IMR-90 (cell line): ENCODE measurements at regions not wholly inside any gene's neighbourhood (a gene's known extent, or its start where the extent isn't known, plus 50 kb on each side); places are given as distances from the start of the nearest gene placed in this dataset.

Experiments used
- ATAC-seq: fragments of 200-7000 bp; cut with Tn5 transposase; 2 replicates; pipeline ENCODE4 v1.9.1; 2020; ENCODE audit warnings: low read depth, mild to moderate bottlenecking, moderate library complexity
- BruUV-seq: library from RNA; stranded (reverse); fragments of 400-500 nt; replicated peaks from 2 replicates; lab custom pipeline; 2021; lab: Mats Ljungman, UMichigan
- CTCF ChIA-PET: fragments of 300-600 bp; formaldehyde crosslinking; extraction: SDS; loops from one replicate; lab custom pipeline; 2021; ENCODE audit warnings: antibody characterized with exemption; lab: Yijun Ruan, JAX
- POLR2A ChIA-PET: fragments of 300-600 bp; sonication (Branson Sonifier 250); formaldehyde crosslinking; loops from one replicate; lab custom pipeline; 2022; ENCODE audit warnings: antibody characterized with exemption; ENCODE audit not compliant: unreplicated experiment; lab: Charles Lee
- DNase-seq: peaks from one replicate; pipeline ENCODE4 v3.0.0; 2013
- H2AFZ ChIP-seq: replicated peaks from 2 replicates; pipeline ENCODE3; 2013; ENCODE audit warnings: low read length, mild to moderate bottlenecking; ENCODE audit not compliant: poor library complexity
- H2AK5ac ChIP-seq: 2 replicates; pipeline ENCODE4 v1.6.1; 2013; ENCODE audit warnings: low read depth, low read length, inconsistent platforms
- H2AK9ac ChIP-seq: replicated peaks from 2 replicates; pipeline ENCODE3; 2013; ENCODE audit warnings: mild to moderate bottlenecking, low read depth, low read length, moderate library complexity; ENCODE audit not compliant: poor library complexity
- H2BK120ac ChIP-seq: 2 replicates; pipeline ENCODE4 v1.6.1; 2013; ENCODE audit warnings: low read depth, low read length, inconsistent platforms
- H2BK15ac ChIP-seq: 3 replicates; pipeline ENCODE4 v1.6.1; 2013; ENCODE audit warnings: low read depth, low read length, inconsistent platforms
- H2BK20ac ChIP-seq: 2 replicates; pipeline ENCODE4 v1.6.1; 2013; ENCODE audit warnings: low read depth, mild to moderate bottlenecking, inconsistent platforms, low read length, moderate library complexity
- H2BK5ac ChIP-seq: 2 replicates; pipeline ENCODE4 v1.6.1; 2013; ENCODE audit warnings: mild to moderate bottlenecking, low read depth, low read length, inconsistent platforms; ENCODE audit not compliant: poor library complexity, severe bottlenecking
- H3K14ac ChIP-seq: replicated peaks from 2 replicates; pipeline ENCODE4 v1.6.1; 2013; ENCODE audit warnings: low read depth, low read length, inconsistent platforms
- H3K18ac ChIP-seq: 2 replicates; pipeline ENCODE4 v1.6.1; 2013; ENCODE audit warnings: low read depth, low read length, control low read depth
- H3K23ac ChIP-seq: 2 replicates; pipeline ENCODE4 v1.6.1; 2013; ENCODE audit warnings: low read depth, low read length, inconsistent platforms
- H3K27ac ChIP-seq: 2 replicates; pipeline ENCODE4 v1.5.1; 2013; ENCODE audit warnings: mild to moderate bottlenecking, control low read depth, low read length; ENCODE audit not compliant: insufficient read depth
- H3K27me3 ChIP-seq: 2 replicates; pipeline ENCODE4 v1.6.1; 2013; ENCODE audit warnings: low read length; ENCODE audit not compliant: control insufficient read depth, insufficient read depth
- H3K36me3 ChIP-seq: 2 replicates; pipeline ENCODE4 v1.6.1; 2013; ENCODE audit warnings: low read length, mixed read lengths; ENCODE audit not compliant: control insufficient read depth, insufficient read depth
- H3K4ac ChIP-seq: 2 replicates; pipeline ENCODE4 v1.6.1; 2013; ENCODE audit warnings: low read depth, low read length, inconsistent platforms
- H3K4me1 ChIP-seq: 2 replicates; pipeline ENCODE4 v1.6.1; 2013; ENCODE audit warnings: low read length, mixed read lengths; ENCODE audit not compliant: control insufficient read depth, insufficient read depth
- H3K4me2 ChIP-seq: 2 replicates; pipeline ENCODE4 v1.6.1; 2013; ENCODE audit warnings: low read depth, mild to moderate bottlenecking, control low read depth, low read length, moderate library complexity
- H3K4me3 ChIP-seq: 2 replicates; pipeline ENCODE4 v1.5.1; 2013; ENCODE audit warnings: low read depth, mild to moderate bottlenecking, control low read depth, low read length, moderate library complexity; ENCODE audit not compliant: insufficient read depth
- H3K56ac ChIP-seq: 2 replicates; pipeline ENCODE4 v1.6.1; 2013; ENCODE audit warnings: low read length, inconsistent platforms; ENCODE audit not compliant: insufficient read depth; ENCODE audit errors: extremely low read depth
- H3K79me1 ChIP-seq, 2 experiments: 2 replicates each; pipeline ENCODE4 v1.6.1; 2013; ENCODE audit warnings: low read length in 2 of 2, inconsistent platforms in 1 of 2, low read depth in 1 of 2
- H3K9ac ChIP-seq: 2 replicates; pipeline ENCODE4 v1.6.1; 2013; ENCODE audit warnings: low read depth, low read length, control low read depth
- H3K9me1 ChIP-seq: 2 replicates; pipeline ENCODE4 v1.6.1; 2013; ENCODE audit warnings: low read length, inconsistent platforms; ENCODE audit not compliant: insufficient read depth
- H3K9me3 ChIP-seq: 2 replicates; pipeline ENCODE4 v1.6.1; 2013; ENCODE audit warnings: low read length; ENCODE audit not compliant: control insufficient read depth, insufficient read depth
- H4K20me1 ChIP-seq: 2 replicates; pipeline ENCODE4 v1.6.1; 2013; ENCODE audit warnings: low read length, inconsistent platforms; ENCODE audit not compliant: insufficient read depth
- H4K5ac ChIP-seq: 2 replicates; pipeline ENCODE4 v1.6.1; 2013; ENCODE audit warnings: mild to moderate bottlenecking, low read depth, low read length, control low read depth
- H4K8ac ChIP-seq, 2 experiments: 2 replicates each; pipeline ENCODE4 v1.6.1; 2013; ENCODE audit warnings: low read depth in 2 of 2, low read length in 2 of 2, control low read depth in 1 of 2, inconsistent platforms in 1 of 2
- H4K91ac ChIP-seq: 2 replicates; pipeline ENCODE4 v1.6.1; 2013; ENCODE audit warnings: low read depth, low read length, inconsistent platforms; ENCODE audit not compliant: insufficient read depth
- CTCF ChIP-seq: conservative IDR thresholded peaks from 2 replicates; pipeline ENCODE4 v1.5.1; 2012; ENCODE audit warnings: mild to moderate bottlenecking, low read depth, low read length, improper control_type of control experiment
- NFE2L2 ChIP-seq: fragments of 150-350 bp; IDR thresholded peaks from 2 replicates; pipeline ENCODE4 v1.6.1; 2016; ENCODE audit warnings: low read depth, mild to moderate bottlenecking, low read length
- RAD21 ChIP-seq: IDR thresholded peaks from 2 replicates; pipeline ENCODE4 v1.6.1; 2012; ENCODE audit warnings: low read length, improper control_type of control experiment
- SMC3 ChIP-seq: fragments of 150-350 bp; IDR thresholded peaks from 2 replicates; pipeline ENCODE4 v1.6.1; 2016; ENCODE audit warnings: low read depth, mild to moderate bottlenecking, antibody characterized with exemption, low read length, moderate library complexity
- USF2 ChIP-seq: fragments of 150-350 bp; IDR thresholded peaks from 2 replicates; pipeline ENCODE4 v1.6.1; 2017; ENCODE audit warnings: mild to moderate bottlenecking, antibody characterized with exemption, low read length, low read depth
- WGBS, 2 experiments: methylation state at CpG; one replicate each; pipeline versions ENCODE4 v1.1.5 to v1.1.7; 2013; ENCODE audit warnings: missing lambda C conversion rate in 2 of 2; ENCODE audit not compliant: insufficient read length in 1 of 2; ENCODE audit errors: extremely low coverage in 2 of 2; 5-methylcytosine and 5-hydroxymethylcytosine counted together
- dilution Hi-C: fragments of 300-500 bp; cut with HindIII; formaldehyde crosslinking; loops from one replicate; pipeline ENCODE4 v1.14.3; 2018; ENCODE audit warnings: low sequenced_read_pairs; ENCODE audit not compliant: unreplicated experiment
- in situ Hi-C: fragments of 300-500 bp; cut with MboI; formaldehyde crosslinking; loops from 3 replicates; pipeline ENCODE4 v1.14.3; 2019; ENCODE audit warnings: low sequenced_read_pairs, inconsistent platforms, mixed read lengths
- intact Hi-C: fragments of 100-400 bp; cut with micrococcal nuclease; formaldehyde crosslinking; loops from 2 replicates; pipeline ENCODE4 v1.10.0; 2022

DNA sequence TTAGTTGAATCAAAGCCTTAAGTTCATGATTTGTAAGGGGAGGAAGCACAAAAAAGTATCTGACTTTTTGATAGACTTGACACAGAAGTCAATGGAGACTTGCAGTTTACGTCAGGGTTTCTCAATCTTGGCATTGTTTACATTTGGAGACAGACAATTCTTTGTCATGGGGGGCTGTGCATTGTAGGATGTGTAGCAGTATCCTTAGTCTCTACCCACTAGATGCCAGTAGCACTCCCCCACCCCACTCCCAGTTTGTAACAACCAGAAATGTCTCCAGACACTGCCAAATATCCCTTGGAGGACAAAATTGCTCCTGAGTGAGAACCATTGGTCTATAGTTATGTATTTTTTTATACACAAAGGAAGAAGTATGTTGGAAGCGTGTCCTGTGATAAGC is 434.1 kb downstream of the RFPL4B start:
- intact Hi-C loops (loop anchor here (2.0 to 10.0 kb wide), 5 partner anchors 279 to 634 kb away; no protein-coding TSS in a partner anchor), dilution Hi-C loops (no loop called here), in situ Hi-C loops (no loop called here)
- 0 out of 2 replicates have a peak overlapping the region, but pooled peaks have one; percentile 75 for H3K18ac ChIP-seq
- peaks cover 2% of the 10 kb centered on the region; the same call in 1 of the 2 replicates for H3K4me1 ChIP-seq
- CTCF ChIA-PET: interaction anchor here (0.6 to 0.8 kb wide), 2 partner anchors 158 to 705 kb away, joined by 3 to 7 read pairs; no protein-coding TSS in a partner anchor
- peak overlapping the region; percentile 25; the same call in 1 of the 2 replicates for H4K91ac ChIP-seq
- peak overlapping the region in 1 of 2 experiments; percentile 41; a peak in 2 of 4 replicates for H4K8ac ChIP-seq
- no peaks in the 10 kb centered on the region for H3K27me3 ChIP-seq
- no peak overlapping the region for H3K56ac ChIP-seq
- H3K36me3 ChIP-seq: no peaks in the 10 kb centered on the region
- H4K20me1 ChIP-seq: no peaks in the 10 kb centered on the region
- peak overlapping the region; percentile 87; the same call in 1 of the 2 replicates for H2BK20ac ChIP-seq
- peak overlapping the region; percentile 56; the same call in 1 of the 2 replicates for H2AK5ac ChIP-seq
- peak overlapping the region; percentile 65; the same call in 1 of the 2 replicates for H3K23ac ChIP-seq
- BruUV-seq: no TSS peak
- no peak overlapping the region for H2AK9ac ChIP-seq
- ATAC-seq: no peak
- no peak overlapping the region for H3K27ac ChIP-seq
- H3K9me1 ChIP-seq: no peaks in the 10 kb centered on the region
- H3K79me1 ChIP-seq: no peaks in the 10 kb centered on the region
- H2AFZ ChIP-seq: no peak overlapping the region
- H2BK120ac ChIP-seq: peak overlapping the region; percentile 75
- peak overlapping the region; percentile 78; the same call in 1 of the 2 replicates for H3K14ac ChIP-seq
- H3K9ac ChIP-seq: no peak overlapping the region
- H2BK5ac ChIP-seq: no peak overlapping the region
- no CpG with 5 or more reads among the region's 2 CpGs for WGBS, 2 experiments
- DNase-seq: peak; percentile 10
- TF ChIP-seq RAD21: peak; percentile 50
- no peak for TF ChIP-seq NFE2L2
- TF ChIP-seq SMC3: peak; percentile 39
- TF ChIP-seq USF2: no peak
- TF ChIP-seq CTCF: peak; percentile 21; the same call in 1 of the 2 replicates
- 0 out of 2 replicates have a peak overlapping the region, but pooled peaks have one; percentile 50 for H3K4ac ChIP-seq
- H3K4me2 ChIP-seq: no peak overlapping the region
- peak overlapping the region; percentile 5; the same call in 1 of the 3 replicates for H2BK15ac ChIP-seq
- H3K9me3 ChIP-seq: no peaks in the 10 kb centered on the region
- POLR2A ChIA-PET: no interaction called here
- no peak overlapping the region for H3K4me3 ChIP-seq
- 0 out of 2 replicates have a peak overlapping the region, but pooled peaks have one; percentile 61 for H4K5ac ChIP-seq
